ENCODE measurements at regions not wholly inside any gene's neighbourhood (a gene's known extent, or its start where the extent isn't known, plus 50 kb on each side); places are given as distances from the start of the nearest gene placed in this dataset.
"Not testable (repeated sequence)": the region's sequence is repeated elsewhere in the genome, so short reads cannot be mapped to it uniquely, and the experiment has no call there.

DNA sequence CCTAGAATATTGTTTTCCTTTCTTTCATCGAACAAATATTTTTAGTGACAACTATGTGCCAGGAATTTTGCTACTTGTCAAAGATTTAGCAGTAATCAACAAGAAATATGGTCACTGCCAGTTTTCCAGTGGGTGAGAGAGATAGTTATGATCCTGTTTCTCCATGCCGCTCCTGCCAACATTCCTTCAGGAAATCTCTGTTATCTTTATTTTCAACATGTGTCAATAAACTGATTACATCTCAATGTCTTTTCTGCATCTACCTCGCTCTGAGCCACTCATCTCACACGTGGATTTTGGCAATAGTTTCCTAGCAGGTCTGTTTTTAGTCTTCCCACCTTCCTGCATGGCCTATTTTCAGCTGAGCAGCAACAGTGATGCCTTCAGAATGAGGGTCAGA lies 650.0 kb upstream of the STXBP6 start:
- intact Hi-C loops (cut with micrococcal nuclease) = no loop called here
- DNase-seq (no peak), ATAC-seq (no peak)

DNA sequence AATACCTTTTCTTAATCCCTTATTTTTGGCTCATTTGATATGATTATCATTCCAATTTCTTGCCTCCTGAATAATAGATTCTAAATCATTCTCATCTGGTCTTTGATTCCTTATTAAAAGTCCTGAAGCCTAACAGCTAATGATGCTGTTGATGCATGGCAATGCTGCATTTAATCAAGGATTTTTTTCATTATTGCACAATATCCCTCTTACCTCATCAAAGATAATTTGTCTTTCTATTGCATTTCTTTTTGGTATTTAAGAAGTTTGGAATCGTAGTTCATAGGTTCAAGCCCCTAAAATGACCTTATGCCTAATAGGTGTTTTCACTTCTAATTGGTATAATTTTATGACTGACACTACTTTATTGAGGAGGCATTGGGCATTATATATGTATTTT lies 648.2 kb upstream of the STXBP6 start:
- intact Hi-C loops (cut with micrococcal nuclease) = no loop called here
- ATAC-seq = no peak

DNA sequence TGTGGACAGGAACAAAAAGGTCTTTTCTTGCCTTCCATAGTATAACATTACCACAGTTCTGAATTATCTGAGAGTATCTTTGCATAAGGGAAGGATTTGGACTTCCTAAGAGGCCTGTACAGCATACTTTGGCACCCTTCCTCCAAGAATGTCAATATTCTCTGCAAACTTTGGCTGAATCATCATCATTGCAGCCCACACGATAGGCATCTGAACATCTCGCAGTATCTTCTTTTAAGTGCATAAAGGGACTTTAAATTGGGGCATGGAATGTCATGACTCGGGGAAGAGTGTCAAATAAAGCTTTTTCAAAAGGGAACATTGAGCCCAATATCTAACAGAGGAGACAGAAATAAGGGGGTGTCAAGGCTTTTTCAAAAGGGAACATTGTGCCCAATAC lies 646.2 kb upstream of the STXBP6 start:
- DNase-seq = no peak
- ATAC-seq = no peak
- intact Hi-C loops (cut with micrococcal nuclease) = no loop called here

More for the DNA sequence above, 648.2 kb upstream of the STXBP6 start:
- no peak for DNase-seq

DNA sequence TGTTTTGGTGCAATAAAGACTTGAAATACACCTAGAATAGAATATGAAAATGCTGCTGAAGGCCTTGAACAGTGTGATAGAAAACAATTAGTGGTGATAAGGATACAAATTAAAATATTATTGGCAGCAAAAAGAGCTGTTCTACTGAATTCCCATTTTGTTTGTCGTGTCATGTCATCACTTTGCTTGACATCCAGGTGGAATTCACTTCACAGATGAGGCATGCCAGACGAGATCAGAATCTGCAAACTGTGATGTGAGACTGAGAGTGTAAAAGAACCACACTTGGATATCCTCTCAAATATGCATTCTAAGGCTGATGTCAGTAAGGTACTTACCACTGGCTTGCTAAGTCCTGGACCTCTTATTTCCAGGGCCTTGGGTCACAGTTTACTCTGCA lies 635.1 kb upstream of the STXBP6 start:
- intact Hi-C loops (cut with micrococcal nuclease) = no loop called here
- no peak for ATAC-seq
- no peak for DNase-seq

DNA sequence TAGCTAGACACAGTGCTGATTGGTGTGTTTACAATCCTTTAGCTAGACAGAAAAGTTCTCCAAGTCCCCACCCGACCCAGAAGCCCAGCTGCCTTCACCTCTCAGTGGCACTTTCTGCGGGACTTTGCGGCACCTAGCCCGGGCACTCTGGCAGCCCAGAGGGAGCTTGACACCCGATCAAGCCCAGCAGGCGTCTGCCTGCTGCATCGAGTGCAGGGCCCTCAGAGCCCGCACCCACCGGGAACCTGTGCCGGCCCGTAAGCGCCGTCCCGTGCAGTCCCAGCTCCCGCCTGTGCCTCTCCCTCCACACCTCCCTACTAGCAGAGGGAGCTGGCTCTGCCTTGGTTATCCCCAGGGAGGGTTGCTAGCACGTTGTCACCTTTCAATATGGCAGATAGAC lies 631.0 kb upstream of the STXBP6 start:
- ATAC-seq (no peak), DNase-seq (no peak)
- intact Hi-C loops (cut with micrococcal nuclease) = no loop called here

GRCh38 chr14:25680511-25680910 lies 630.6 kb upstream of the STXBP6 start:
- ATAC-seq = not testable (repeated sequence)

GRCh38 chr14:25677111-25677510 lies 627.2 kb upstream of the STXBP6 start:
- ATAC-seq = no peak
- intact Hi-C loops (cut with micrococcal nuclease) = no loop called here
- DNase-seq = no peak

More at GRCh38 chr14:25680511-25680910, 630.6 kb upstream of the STXBP6 start:
- DNase-seq; intact Hi-C loops (cut with micrococcal nuclease): not testable (repeated sequence)

- no peak for ATAC-seq
- intact Hi-C loops (cut with micrococcal nuclease) = no loop called here
- DNase-seq = no peak
These were observed 617.4 kb upstream of the STXBP6 start for GRCh38 chr14:25667387-25667786.

DNA sequence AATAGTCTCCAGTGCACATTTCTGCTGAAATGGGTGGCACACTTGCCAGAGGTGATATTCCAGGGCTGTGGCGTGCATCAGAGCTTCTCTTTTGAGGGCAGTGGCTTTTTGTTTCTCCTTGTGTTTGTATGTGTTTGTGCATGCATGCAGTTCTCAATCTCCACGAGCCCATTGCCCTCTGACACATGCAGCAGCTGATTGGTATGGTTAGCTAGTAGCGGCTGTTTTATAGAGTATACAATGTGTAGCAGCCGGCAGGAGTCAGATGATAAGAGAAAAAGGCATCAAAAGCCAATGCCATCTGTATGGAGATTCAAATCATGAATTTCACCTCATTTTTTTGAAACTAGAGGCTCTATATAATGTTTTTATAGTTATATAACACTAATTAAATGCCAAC lies 616.9 kb upstream of the STXBP6 start:
- ATAC-seq = no peak
- intact Hi-C loops (cut with micrococcal nuclease) = no loop called here
- no peak for DNase-seq

DNA sequence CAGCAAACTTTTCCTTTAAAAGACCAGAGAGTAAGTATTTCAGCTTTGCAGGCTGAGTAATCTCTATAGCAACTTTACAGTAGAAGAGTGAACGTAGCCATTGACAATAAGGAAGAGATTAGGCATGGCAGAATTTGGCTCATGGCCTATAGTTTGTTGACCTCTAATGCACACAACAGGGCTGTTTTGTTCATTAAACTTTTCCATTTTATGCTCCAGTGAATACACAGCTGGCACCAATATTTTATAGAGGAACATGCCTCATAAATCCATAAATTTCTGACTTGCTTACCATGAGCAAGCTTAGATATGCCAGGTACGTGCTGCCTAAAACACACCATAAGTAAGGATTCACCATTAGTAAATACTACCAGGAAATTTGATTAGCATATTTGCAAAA lies 609.0 kb upstream of the STXBP6 start:
- intact Hi-C loops (cut with micrococcal nuclease) = no loop called here
- no peak for ATAC-seq
- no peak for DNase-seq

GRCh38 chr14:25630447-25630846 lies 580.5 kb upstream of the STXBP6 start:
- intact Hi-C loops (cut with micrococcal nuclease) = no loop called here
- ATAC-seq (no peak), DNase-seq (no peak)

- intact Hi-C loops (cut with micrococcal nuclease) = no loop called here
- DNase-seq (no peak), ATAC-seq (no peak)
These were observed 579.0 kb upstream of the STXBP6 start for GRCh38 chr14:25628978-25629377.

- intact Hi-C loops (cut with micrococcal nuclease) = no loop called here
- no peak for DNase-seq
- ATAC-seq = no peak
These were observed 578.4 kb upstream of the STXBP6 start for GRCh38 chr14:25628390-25628789.

GRCh38 chr14:25626986-25627385 lies 577.0 kb upstream of the STXBP6 start:
- DNase-seq (no peak), ATAC-seq (no peak)
- intact Hi-C loops (cut with micrococcal nuclease) = no loop called here

DNA sequence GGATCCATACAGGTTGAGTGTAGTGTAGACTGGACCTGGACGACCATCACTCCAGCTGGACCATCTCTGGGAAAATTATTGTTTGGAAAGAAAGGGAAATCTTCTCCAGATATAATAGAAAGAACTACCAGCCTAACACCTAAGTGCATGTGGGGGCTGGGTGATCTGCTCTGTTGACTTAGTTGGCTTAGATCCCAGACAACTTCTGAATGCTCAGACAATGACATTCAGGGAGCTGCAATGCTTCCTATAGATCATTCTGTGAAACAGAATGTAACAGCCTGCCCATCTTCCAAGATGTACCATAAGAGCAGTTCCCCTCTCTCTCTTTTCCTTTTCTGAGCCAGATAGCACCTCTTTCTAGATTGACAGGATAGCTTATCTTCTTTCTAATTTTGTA lies 572.8 kb upstream of the STXBP6 start:
- DNase-seq (no peak), ATAC-seq (no peak)
- intact Hi-C loops (cut with micrococcal nuclease) = no loop called here

GRCh38 chr14:25620515-25620914 lies 570.6 kb upstream of the STXBP6 start:
- DNase-seq (no peak), ATAC-seq (no peak)
- intact Hi-C loops (cut with micrococcal nuclease) = no loop called here

GRCh38 chr14:25615174-25615573 lies 565.2 kb upstream of the STXBP6 start:
- intact Hi-C loops (cut with micrococcal nuclease) = no loop called here
- DNase-seq (no peak), ATAC-seq (no peak)

- ATAC-seq (no peak), DNase-seq (no peak)
- intact Hi-C loops (cut with micrococcal nuclease) = no loop called here
These were observed 557.2 kb upstream of the STXBP6 start for GRCh38 chr14:25607192-25607591.

DNA sequence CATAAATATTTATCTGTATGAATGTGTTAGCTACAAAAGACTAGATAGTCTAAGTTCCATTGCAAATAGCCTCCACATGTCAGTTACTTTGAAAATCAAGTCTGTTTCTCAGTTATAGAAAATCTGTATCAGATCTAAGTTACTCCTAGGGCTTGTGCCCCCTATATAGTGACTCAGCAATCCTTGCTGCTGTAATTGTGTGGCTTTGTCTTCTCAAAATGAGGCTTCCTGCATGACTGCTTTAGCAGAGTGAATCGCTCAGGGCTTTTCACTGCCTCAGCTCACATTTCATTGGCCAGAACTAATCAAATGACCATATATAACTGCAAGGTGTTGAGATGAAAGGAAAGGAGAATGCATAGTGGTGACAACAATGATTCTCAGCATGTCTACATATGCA lies 552.2 kb upstream of the STXBP6 start:
- ATAC-seq = no peak
- intact Hi-C loops (cut with micrococcal nuclease) = no loop called here
- DNase-seq = no peak

- DNase-seq = no peak
- intact Hi-C loops (cut with micrococcal nuclease) = no loop called here
- ATAC-seq = no peak
These were observed 538.8 kb upstream of the STXBP6 start for GRCh38 chr14:25588751-25589150.

- intact Hi-C loops (cut with micrococcal nuclease) = no loop called here
- DNase-seq (no peak), ATAC-seq (no peak)
These were observed 524.8 kb upstream of the STXBP6 start for GRCh38 chr14:25574628-25575325.

- no peak for DNase-seq
- ATAC-seq = no peak
- intact Hi-C loops (cut with micrococcal nuclease) = no loop called here
These were observed 520.5 kb upstream of the STXBP6 start for GRCh38 chr14:25570483-25570882.
